ENCODE measurements at regions not wholly inside any gene's neighbourhood (a gene's known extent, or its start where the extent isn't known, plus 50 kb on each side); places are given as distances from the start of the nearest gene placed in this dataset.

DNA sequence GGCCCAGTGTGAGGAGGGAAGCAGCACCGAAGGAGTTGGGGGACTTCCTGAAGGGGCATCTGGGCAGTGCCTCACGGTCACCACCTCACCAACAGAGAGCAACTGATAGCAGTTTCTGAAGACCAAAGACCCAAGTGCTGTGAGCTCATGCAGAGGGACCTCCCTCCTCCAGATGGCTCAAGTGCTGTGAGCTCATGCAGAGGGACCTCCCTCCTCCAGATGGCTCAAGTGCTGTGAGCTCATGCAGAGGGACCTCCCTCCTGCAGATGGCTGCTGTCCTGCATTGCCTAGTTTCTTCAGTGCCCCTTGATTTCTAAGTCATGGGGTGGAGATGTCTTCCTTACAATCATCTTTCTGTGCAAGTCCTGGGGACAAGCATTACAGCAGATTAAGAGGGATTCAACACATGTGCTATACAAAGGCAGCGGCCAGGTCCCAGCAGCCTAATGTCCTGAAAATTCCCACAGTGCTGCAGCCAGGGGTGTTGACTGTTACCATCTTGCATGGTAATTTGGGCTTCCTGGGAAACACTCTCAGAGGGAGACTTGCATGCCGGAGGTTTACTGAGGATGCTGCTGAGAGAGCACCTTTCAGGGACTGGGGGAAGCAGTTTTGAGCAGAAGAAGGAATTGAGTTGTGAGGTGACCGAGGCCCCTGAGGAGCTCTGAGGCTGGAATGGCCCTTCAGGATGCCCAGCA is 409.3 kb downstream of the GALR1 start:
- Histone ChIP-seq H3K4me1 (ENCODE audit: insufficient read depth) (no peaks in the 10 kb centered on the region), H3K4me3 (ENCODE audit: low read depth, low read length) (no peak overlapping the region), H3K27ac (ENCODE audit: low read depth) (no peak overlapping the region), H3K36me3 (ENCODE audit: insufficient read depth) (no peaks in the 10 kb centered on the region)
- WGBS = 70% methylated on average over 5 of the region's 5 CpGs
- no peak for DNase-seq (ENCODE audit: extremely low spot score)

DNA sequence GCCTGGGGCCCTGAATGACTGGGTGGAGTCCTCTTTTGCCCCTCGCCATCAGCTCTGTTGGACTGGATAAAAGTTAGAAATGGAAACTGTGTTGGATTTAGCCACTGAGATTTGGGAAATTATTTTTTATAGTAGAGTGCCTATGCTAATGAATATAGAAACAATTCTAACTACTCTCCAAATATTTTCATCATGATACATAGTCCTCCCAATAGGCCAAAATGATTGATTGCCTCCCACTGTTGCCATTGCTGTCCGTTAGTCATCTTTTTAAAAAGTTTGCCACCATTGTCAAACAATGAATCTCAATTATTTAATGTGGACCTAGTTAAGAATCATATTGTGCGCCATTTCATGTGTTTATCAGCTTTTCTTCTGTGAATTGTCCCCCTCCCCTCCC is 417.0 kb downstream of the GALR1 start:
- no peak for DNase-seq (ENCODE audit: extremely low spot score)
- 80% methylated on average over 3 of the region's 3 CpGs for WGBS

DNA sequence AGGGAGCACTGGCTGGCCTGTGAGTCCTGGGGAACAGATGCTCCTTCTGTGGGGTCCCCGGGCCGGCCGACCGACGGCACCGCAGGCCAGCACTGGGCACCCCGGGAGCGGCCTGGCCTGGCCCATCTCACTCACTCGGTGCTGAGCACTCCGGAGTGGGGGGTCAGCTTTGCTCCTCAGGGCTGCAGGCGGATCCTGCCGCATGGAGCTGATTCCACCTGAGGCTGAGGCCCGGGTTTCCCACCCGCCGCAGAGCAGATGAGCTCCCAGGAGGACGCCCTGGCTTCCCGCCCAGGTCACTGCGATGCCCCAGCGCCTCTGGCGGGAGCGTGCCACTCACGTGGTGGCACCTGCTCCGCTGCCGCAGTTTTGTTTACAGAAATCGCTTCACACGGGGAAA is 418.6 kb downstream of the GALR1 start:
- Histone ChIP-seq H3K36me3 (ENCODE audit: insufficient read depth) (no peaks in the 10 kb centered on the region), H3K4me1 (ENCODE audit: insufficient read depth) (no peaks in the 10 kb centered on the region), H3K4me3 (ENCODE audit: low read depth, low read length) (no peak overlapping the region), H3K27ac (ENCODE audit: low read depth) (no peak overlapping the region)
- DNase-seq (ENCODE audit: extremely low spot score) = no peak
- 86% methylated on average over 26 of the region's 26 CpGs for WGBS

More for the DNA sequence above, 417.0 kb downstream of the GALR1 start:
- H3K36me3 ChIP-seq (ENCODE audit: insufficient read depth) = no peaks in the 10 kb centered on the region
- no peak overlapping the region for H3K4me3 ChIP-seq (ENCODE audit: low read depth, low read length)
- H3K4me1 ChIP-seq (ENCODE audit: insufficient read depth) = no peaks in the 10 kb centered on the region
- H3K27ac ChIP-seq (ENCODE audit: low read depth) = no peak overlapping the region

DNA sequence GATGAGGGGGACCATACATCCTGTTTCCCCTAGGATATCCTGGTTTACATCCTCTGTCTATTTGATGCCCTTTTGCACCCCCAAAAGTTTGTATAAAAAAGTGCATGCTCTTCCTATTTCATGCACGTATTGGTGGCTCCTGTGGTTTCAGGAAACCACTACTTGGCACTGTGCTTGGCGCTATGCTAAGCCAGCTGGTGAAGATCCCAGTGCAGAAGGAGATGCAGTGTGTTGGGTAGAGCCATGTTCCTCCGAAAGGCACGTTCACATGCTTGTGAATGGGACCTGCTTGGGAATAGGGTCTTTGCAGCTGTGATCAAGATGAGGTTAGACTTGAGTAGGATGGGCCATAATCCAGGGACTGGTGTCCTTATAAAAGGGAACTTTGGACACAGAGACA is 419.7 kb downstream of the GALR1 start:
- WGBS = 67% methylated on average over 4 of the region's 4 CpGs

DNA sequence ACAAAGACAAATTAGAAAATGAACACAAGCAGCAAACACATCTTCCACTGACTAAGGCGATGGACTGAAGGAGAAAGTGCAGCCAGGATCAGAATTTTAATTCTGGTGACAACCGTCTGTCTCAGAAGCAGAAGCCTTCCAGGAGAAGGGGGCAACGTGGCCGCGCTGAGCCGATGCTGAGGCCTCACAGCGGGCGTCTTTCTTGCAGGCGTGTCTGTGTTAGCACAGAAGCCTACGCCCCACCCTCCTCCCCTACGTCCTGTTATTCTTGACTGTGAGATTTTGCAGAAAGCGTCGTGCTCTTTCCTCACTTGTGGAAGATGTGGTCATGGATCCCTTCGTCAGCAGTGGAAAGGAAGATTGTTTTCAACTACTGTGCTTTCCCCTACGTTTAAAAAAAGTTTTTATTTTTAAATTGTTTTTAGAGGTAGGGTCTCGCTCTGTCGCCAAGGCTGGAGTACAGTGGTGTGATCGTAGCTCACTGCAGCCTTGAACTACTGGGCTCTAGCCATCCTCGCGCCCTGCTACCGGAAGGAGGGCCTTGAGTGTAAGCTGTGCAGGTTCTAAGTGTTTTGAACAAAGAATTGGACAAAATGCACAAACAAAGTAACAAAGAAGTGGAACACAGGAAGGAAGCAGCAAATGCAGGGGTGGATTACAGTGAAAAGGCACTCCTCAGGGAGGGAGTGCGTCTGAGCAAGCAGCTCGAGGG is 422.0 kb downstream of the GALR1 start:
- DNase-seq (ENCODE audit: extremely low spot score) = no peak
- 23% methylated on average over 23 of the region's 23 CpGs for WGBS
- Histone ChIP-seq H3K27ac (ENCODE audit: low read depth) (no peak overlapping the region), H3K4me1 (ENCODE audit: insufficient read depth) (no peaks in the 10 kb centered on the region), H3K4me3 (ENCODE audit: low read depth, low read length) (no peak overlapping the region), H3K36me3 (ENCODE audit: insufficient read depth) (no peaks in the 10 kb centered on the region)

More for the DNA sequence above, 419.7 kb downstream of the GALR1 start:
- H3K4me3 ChIP-seq (ENCODE audit: low read depth, low read length) = no peak overlapping the region
- no peaks in the 10 kb centered on the region for H3K36me3 ChIP-seq (ENCODE audit: insufficient read depth)
- no peak overlapping the region for H3K27ac ChIP-seq (ENCODE audit: low read depth)
- no peak for DNase-seq (ENCODE audit: extremely low spot score)
- H3K4me1 ChIP-seq (ENCODE audit: insufficient read depth) = no peaks in the 10 kb centered on the region

DNA sequence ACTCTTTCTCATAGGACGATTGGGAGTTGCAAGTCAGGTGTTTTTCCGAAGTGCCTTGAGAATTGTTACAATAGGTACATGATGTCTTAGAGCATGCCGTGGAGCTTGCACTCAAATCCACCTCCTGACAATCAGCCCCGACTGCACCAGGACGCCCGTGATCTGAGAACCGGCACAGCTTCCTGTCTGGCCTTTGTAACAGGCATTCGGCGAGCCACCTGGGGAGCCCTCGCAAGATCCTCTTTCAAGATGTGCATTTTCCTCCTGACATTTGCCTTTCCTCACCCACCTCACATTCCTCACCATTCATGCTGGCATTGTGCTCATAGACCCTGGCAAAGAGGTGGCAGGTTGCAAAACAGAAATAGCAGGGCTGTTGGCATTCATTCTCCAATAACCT is 427.3 kb downstream of the GALR1 start:
- H3K27ac ChIP-seq (ENCODE audit: low read depth) = no peak overlapping the region
- no peaks in the 10 kb centered on the region for H3K4me1 ChIP-seq (ENCODE audit: insufficient read depth)
- DNase-seq (ENCODE audit: extremely low spot score) = no peak
- no peaks in the 10 kb centered on the region for H3K36me3 ChIP-seq (ENCODE audit: insufficient read depth)
- WGBS = 17% methylated on average over 10 of the region's 10 CpGs
- H3K4me3 ChIP-seq (ENCODE audit: low read depth, low read length) = no peak overlapping the region

DNA sequence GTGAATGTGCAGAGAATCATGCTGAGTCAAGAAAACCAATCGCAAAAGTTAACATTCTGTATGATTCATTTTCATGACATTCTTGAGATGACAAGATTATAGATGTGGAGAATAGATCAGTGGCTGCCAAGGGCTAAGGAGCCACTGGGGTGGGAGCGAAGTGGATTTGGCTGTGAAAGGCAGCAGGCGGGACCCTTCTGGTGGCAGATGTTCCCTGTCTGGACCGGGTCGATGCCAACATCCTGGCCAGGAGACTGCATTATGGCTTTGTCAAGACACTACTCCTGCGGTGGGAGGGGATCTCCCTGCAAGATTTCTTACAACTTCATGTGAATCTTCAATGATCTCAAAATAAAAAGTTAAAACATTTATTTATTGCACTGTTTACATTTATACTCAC is 427.9 kb downstream of the GALR1 start:
- H3K4me1 ChIP-seq (ENCODE audit: insufficient read depth) = no peaks in the 10 kb centered on the region
- H3K4me3 ChIP-seq (ENCODE audit: low read depth, low read length) = no peak overlapping the region
- DNase-seq (ENCODE audit: extremely low spot score) = no peak
- H3K27ac ChIP-seq (ENCODE audit: low read depth) = no peak overlapping the region
- H3K36me3 ChIP-seq (ENCODE audit: insufficient read depth) = no peaks in the 10 kb centered on the region
- 40% methylated on average over 6 of the region's 6 CpGs for WGBS

DNA sequence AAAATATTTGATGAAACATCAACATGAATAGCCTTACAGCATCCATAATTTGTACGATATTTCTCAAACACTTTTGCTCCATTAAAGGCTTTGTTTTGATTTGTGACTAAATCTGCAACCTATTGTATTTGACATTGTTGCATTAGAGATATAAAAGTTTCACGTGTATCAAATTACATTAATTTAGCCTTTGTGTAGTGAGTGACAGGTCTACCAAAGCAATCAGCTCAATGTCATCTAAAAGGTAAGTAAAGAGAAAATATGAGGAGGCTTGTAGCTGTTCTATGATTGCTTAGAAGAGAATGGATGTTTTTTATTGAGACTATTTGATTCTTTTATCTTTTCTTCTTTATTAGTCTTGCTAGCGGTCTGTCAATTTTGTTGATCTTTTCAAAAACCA is 430.2 kb downstream of the GALR1 start:
- H3K27ac ChIP-seq (ENCODE audit: low read depth) = no peak overlapping the region
- WGBS = 76% methylated on average over 3 of the region's 3 CpGs
- no peaks in the 10 kb centered on the region for H3K36me3 ChIP-seq (ENCODE audit: insufficient read depth)
- no peaks in the 10 kb centered on the region for H3K4me1 ChIP-seq (ENCODE audit: insufficient read depth)
- no peak overlapping the region for H3K4me3 ChIP-seq (ENCODE audit: low read depth, low read length)
- no peak for DNase-seq (ENCODE audit: extremely low spot score)

DNA sequence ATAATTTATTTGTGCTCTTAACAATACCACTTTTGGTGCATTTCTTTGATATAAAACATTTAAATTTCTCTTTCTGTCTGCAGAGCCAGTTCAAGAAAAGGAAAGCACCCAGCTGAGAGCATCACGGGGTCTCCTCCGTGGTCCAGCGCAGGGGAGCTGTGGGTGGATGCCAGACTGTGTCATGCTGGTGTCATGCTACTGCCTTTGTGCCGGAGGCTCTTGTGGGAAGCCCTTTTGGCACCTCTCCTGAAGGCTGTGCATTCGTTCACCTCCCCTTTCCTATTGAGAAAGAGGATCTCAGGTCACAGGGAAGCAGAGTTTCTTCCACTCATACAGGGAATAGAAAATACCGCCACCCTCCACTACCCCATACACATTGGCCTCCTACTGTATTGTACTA is 450.4 kb downstream of the GALR1 start:
- no peak for DNase-seq (ENCODE audit: extremely low spot score)
- H3K36me3 ChIP-seq (ENCODE audit: insufficient read depth) = no peaks in the 10 kb centered on the region
- H3K4me1 ChIP-seq (ENCODE audit: insufficient read depth) = no peaks in the 10 kb centered on the region
- no peak overlapping the region for H3K4me3 ChIP-seq (ENCODE audit: low read depth, low read length)
- H3K27ac ChIP-seq (ENCODE audit: low read depth) = no peak overlapping the region
- 77% methylated on average over 6 of the region's 6 CpGs for WGBS

DNA sequence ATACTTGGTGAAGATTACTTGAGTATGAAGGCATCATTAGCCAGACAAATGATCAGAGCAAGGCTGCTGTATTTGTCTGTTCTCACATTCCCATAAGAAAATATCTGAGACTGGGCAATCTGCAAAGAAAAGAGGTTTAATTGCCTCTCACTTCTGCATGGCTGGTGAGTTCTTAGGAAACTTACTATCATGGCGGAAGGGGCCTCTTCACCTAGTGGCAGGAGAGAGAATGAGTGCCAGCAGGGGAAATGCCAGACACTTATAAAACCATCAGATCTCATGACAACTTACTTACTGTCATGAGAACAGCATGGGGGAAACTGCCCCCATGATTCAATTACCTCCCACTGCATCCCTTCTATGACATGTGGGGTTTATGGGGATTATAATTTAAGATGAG is 452.3 kb downstream of the GALR1 start:
- Histone ChIP-seq H3K36me3 (ENCODE audit: insufficient read depth) (no peaks in the 10 kb centered on the region), H3K4me3 (ENCODE audit: low read depth, low read length) (no peak overlapping the region), H3K4me1 (ENCODE audit: insufficient read depth) (no peaks in the 10 kb centered on the region), H3K27ac (ENCODE audit: low read depth) (no peak overlapping the region)
- DNase-seq (ENCODE audit: extremely low spot score) = no peak
- WGBS = 77% methylated on average over 1 of the region's 1 CpG

DNA sequence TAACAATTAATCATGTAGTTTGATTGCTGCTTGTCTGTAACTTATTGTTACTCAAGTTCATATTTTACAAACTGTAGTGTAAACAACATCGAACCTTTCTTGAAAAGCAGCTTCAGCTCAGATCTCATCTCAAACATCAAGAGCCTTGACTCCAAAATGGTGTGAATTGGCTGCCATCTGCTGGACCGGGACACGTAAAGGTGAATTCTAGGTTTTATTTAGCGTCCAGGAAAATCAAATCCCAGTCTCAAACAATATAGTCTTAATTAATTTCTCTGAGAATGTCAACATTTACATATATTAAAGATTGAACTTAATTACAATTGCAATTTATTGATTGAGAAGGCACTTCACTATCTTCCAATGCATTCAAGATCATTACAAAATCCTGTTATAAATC is 453.0 kb downstream of the GALR1 start:
- no peak for DNase-seq (ENCODE audit: extremely low spot score)
- Histone ChIP-seq H3K4me1 (ENCODE audit: insufficient read depth) (no peaks in the 10 kb centered on the region), H3K27ac (ENCODE audit: low read depth) (no peak overlapping the region), H3K4me3 (ENCODE audit: low read depth, low read length) (no peak overlapping the region), H3K36me3 (ENCODE audit: insufficient read depth) (no peaks in the 10 kb centered on the region)
- WGBS = 26% methylated on average over 4 of the region's 4 CpGs

DNA sequence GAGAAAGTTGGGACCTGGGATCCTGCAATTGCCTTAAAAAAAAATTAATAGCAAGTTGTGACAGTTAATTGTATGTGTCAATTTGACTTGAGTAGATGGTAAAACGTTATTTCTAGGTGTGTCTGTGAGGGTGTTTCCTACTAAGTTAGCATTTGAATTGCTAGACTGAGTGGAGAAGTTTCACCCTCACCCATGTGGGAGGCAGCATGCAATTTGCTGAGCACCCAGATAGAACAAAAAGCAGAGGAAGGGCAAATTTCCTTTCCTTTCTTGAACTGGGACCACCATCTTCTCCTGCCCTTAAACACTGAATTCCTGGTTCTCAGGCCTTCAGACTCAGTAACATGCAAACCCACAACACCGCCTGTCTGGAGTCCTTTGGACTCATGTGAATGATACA is 455.7 kb downstream of the GALR1 start:
- no peak for DNase-seq (ENCODE audit: extremely low spot score)
- no peaks in the 10 kb centered on the region for H3K4me1 ChIP-seq (ENCODE audit: insufficient read depth)
- H3K4me3 ChIP-seq (ENCODE audit: low read depth, low read length) = no peak overlapping the region
- no peak overlapping the region for H3K27ac ChIP-seq (ENCODE audit: low read depth)
- H3K36me3 ChIP-seq (ENCODE audit: insufficient read depth) = no peaks in the 10 kb centered on the region
- 56% methylated on average over 2 of the region's 2 CpGs for WGBS

DNA sequence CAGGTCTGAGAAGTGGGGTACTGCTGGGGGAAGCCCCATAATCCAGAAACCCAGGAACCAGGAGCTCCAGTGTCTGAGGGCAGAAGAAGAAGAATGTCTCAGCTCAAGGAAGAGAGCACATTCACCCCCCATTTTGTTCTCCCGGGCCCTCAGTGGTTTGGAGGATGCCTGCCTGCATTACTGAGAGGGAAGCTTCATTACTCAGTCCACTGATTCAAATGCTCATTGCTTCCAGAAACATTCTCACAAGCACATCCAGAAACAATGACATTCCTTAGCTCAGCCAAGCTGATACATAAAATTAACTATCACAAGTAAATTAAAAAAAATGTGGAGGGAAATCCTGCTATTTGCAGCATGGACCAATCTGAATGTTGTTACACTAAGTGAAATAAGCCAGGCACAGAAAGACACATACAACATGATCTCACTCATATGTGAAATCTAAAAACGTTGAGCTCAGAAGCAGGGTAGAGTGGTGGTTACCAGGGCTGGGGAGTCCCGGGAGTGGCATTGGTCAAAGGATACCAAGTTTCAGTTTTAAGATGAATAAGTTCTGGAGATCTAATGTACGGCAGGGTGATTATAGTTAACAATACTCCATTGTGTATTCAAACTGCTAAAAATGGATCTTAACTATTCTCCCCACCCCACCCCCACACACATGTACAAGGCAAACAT is 459.3 kb downstream of the GALR1 start:
- no peaks in the 10 kb centered on the region for H3K4me1 ChIP-seq (ENCODE audit: insufficient read depth)
- 65% methylated on average over 4 of the region's 4 CpGs for WGBS
- no peak overlapping the region for H3K27ac ChIP-seq (ENCODE audit: low read depth)
- H3K36me3 ChIP-seq (ENCODE audit: insufficient read depth) = no peaks in the 10 kb centered on the region
- H3K4me3 ChIP-seq (ENCODE audit: low read depth, low read length) = no peak overlapping the region
- DNase-seq (ENCODE audit: extremely low spot score) = no peak

DNA sequence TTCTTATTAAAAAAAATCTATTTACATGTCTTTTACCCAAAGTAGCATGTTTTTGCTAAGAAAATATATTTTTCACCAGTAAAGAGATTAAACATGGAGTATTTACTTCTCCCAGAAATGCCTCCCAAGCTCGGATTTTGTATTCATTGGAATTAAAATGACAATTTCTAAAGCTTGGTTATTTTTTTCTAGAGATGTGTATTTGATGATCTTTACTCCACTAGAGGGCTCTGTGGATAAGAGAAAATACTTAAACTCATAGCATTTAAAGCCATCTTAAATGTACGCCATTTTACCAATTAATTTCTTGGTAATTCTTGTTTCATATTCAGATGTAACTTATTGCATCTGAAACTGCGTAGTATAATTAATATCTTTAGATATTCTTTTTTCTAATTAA is 461.4 kb downstream of the GALR1 start:
- Histone ChIP-seq H3K27ac (ENCODE audit: low read depth) (no peak overlapping the region), H3K4me1 (ENCODE audit: insufficient read depth) (no peaks in the 10 kb centered on the region), H3K36me3 (ENCODE audit: insufficient read depth) (no peaks in the 10 kb centered on the region), H3K4me3 (ENCODE audit: low read depth, low read length) (no peak overlapping the region)
- DNase-seq (ENCODE audit: extremely low spot score) = no peak
- WGBS = 39% methylated on average over 3 of the region's 3 CpGs
